Gastrocnemius medialis (tissue), 4 donors: ENCODE measurements at regions not wholly inside any gene's neighbourhood (a gene's known extent, or its start where the extent isn't known, plus 50 kb on each side); places are given as distances from the start of the nearest gene placed in this dataset.

Source experiments
- POLR2A ChIP-seq, 2 donors: fragments of 450-650 bp; IDR thresholded peaks; one replicate each; pipeline ENCODE4 v1.6.1; 2017; ENCODE audit warnings: antibody characterized with exemption in 2 of 2, mild to moderate bottlenecking in 2 of 2, moderate library complexity in 2 of 2
- TF ChIP-seq, protein P1 (sequence below), 5 experiments: fragments of 450-650 bp in 3 of 5; fragments of 200-600 bp in 2 of 5; sonication (generic) in 2 of 5; IDR thresholded peaks in 4 of 5; conservative IDR thresholded peaks in 1 of 5; 1 replicate in 4 of 5; 2 replicates in 1 of 5; pipeline ENCODE4 v1.5.1; 2016 to 2019; ENCODE audit warnings: antibody characterized with exemption in 5 of 5, mild to moderate bottlenecking in 3 of 5, moderate library complexity in 3 of 5

- TF ChIP-seq POLR2A (IDR thresholded peaks at IDR 0.05) = no peak
- TF ChIP-seq, protein P1, sequence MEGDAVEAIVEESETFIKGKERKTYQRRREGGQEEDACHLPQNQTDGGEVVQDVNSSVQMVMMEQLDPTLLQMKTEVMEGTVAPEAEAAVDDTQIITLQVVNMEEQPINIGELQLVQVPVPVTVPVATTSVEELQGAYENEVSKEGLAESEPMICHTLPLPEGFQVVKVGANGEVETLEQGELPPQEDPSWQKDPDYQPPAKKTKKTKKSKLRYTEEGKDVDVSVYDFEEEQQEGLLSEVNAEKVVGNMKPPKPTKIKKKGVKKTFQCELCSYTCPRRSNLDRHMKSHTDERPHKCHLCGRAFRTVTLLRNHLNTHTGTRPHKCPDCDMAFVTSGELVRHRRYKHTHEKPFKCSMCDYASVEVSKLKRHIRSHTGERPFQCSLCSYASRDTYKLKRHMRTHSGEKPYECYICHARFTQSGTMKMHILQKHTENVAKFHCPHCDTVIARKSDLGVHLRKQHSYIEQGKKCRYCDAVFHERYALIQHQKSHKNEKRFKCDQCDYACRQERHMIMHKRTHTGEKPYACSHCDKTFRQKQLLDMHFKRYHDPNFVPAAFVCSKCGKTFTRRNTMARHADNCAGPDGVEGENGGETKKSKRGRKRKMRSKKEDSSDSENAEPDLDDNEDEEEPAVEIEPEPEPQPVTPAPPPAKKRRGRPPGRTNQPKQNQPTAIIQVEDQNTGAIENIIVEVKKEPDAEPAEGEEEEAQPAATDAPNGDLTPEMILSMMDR (IDR thresholded peaks at IDR 0.05 in 4 of 5, conservative IDR thresholded peaks at IDR 0.05 in 1 of 5) = no peak
Observed at GRCh38 chr2:82508702-82509101, 1950.4 kb downstream of the SUCLG1 start.
